GM21717 (cell line): ENCODE measurements at regions not wholly inside any gene's neighbourhood (a gene's known extent, or its start where the extent isn't known, plus 50 kb on each side); places are given as distances from the start of the nearest gene placed in this dataset.
"Not testable (repeated sequence)": the region's sequence is repeated elsewhere in the genome, so short reads cannot be mapped to it uniquely, and the experiment has no call there.

Experiments
- ATAC-seq: cut with Tn5 transposase; IDR thresholded peaks from one replicate; pipeline ENCODE4 v1.9.1; 2021; ENCODE audit warnings: mild to moderate bottlenecking, moderate library complexity; ENCODE audit not compliant: unreplicated experiment

DNA sequence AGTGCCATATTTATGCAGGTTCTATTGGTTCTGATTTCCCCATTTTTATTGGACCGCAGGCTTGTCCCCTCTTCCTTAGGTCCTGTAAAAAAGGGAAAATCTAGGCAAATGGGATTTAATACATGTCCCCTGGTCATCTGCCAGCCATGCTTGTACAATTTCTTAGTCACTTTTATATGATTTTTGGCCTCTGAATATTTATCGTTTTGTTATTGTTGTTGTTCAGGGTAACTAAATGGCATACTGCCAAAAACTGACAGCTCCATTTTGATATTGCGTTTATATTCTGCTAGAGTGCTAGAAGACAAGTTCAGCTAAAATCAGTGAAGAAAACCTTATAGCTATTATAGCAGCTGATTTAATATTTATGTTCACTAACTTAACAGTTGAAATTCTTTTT, 770.2 kb upstream of the FAM174A start:
- ATAC-seq = no peak

DNA sequence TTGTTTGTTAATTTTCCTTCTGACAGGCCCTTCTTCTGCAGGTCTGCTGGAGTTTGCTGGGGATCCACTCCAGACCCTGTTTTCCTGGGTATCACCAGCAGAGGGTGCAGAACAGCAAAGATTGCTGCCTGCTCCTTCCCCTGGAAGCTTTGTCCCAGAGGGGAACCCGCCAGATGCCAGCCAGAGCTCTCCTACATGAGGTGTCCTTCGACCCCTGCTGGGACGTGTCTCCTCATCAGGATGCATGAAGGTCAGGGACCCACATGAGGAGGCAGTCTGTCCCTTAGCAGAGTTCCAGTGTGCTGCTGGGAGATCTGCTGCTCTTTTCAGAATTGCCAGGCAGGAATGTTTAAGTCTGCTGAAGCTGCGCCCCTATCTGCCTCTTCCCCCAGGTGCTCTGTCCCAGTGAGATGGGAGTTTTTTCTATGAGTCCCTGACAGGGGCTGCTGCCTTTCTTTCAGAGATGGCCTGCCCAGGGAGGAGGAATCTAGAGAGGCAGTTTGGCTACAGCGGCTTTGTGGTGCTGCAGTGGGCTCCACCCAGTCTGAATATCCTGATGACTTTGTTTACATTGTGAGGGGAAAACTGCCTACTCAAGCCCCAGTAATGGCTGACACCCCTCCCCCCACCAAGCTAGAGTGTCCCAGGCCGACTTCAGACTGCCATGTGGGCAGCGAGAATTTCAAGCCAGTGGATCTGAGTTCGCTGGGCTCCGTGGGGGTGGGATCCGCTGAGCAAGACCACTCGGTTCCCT, 772.0 kb upstream of the FAM174A start:
- ATAC-seq = no peak

DNA sequence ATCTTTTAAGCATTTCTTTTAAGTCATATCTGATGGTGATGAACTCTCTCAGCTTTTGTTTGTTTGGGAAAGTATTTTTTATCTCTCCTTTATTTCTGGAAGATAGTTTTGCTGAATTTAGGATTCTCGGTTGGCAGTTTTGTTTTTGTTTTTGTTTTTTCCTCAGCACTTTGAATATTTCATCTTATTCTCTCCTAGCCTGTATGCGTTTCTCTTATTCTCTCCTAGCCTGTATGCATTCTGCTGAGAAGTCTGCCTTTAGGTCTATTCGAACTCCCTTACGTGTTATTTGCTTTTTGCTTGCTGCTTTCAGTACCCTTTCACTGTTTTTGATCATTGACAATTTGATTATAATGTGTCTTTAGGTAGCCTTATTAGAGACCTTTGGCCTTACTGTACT, 787.8 kb upstream of the FAM174A start:
- no peak for ATAC-seq

DNA sequence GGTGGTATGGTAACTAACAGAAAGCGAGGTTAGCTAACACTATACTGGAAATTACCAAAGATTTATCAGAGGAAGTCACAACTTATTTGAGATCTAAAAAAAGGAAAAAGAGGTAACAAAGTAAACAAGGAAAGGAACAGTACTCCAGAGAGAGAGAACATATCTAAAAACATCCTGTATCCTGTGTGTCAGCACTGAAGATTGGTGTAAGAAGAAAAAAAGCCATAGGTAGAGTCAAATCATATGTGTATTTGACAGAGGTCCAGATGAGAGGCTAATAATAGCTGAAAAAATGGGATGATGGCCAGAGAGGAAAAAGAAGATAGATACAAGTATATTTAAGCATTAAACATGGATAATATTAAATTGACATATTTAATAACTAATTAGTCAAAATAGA, 802.0 kb upstream of the FAM174A start:
- not testable (repeated sequence) for ATAC-seq

DNA sequence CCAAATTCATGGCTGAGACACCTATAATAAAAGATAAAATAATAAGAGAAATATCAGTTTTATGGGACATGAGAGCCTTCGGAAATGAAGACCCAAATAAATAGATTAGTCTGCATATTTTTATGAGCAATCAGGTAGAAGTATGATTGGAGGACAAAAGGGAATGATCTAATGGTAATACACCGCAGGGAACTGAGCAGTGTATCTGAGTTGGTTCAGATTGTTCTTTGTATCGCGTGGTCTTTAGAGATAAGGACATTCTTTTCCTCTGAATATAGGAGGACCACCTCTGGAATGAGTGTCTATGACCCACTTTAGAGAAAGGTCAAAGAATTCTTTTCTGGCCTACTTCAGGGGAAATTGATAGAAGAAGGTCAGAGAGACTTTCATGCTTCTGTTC, 801.8 kb upstream of the CHD1 start:
- ATAC-seq = not testable (repeated sequence)

DNA sequence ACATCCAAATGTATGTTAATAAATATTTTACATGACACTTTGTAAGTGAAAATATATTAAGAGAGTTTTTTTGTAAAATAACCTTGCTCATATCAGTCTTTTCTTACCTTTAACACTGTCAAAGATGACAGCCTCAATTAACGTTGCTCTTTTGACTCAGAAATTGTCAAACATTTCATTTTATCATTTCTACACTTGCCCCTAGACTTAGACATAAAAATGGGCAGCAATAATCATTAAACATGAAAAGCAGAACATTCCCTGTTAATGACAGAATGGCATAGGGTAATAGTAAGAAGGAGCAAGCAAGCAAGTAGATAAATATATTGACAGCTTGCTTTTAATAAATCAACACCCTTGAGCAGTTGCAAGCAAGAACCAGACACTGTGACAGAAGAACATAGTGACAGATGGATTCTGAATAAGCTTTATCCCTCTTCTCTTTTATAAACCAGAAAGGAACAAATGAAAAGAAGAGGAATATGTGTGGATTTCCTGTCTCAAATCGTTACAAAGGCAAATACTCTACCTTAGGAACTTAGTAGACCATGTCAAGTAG, 796.0 kb upstream of the CHD1 start:
- ATAC-seq = no peak

DNA sequence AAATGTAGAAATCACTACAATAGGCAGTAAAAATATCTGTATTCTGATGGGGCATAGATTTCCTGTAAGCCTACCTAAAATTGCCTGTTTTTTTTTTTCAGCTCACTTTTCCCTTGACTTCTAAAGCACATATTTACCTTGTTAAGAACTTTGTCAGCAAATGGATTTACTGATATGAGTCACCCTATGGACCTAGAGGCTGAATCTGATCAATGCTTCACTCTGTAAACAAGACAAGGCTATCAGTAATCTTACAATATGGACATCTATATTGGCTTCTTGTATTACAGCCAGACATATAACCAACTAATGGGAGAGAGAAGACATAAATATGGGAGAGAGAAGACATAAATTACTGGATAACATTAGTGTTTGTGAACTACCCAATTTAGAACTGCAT, 792.7 kb upstream of the CHD1 start:
- no peak for ATAC-seq

DNA sequence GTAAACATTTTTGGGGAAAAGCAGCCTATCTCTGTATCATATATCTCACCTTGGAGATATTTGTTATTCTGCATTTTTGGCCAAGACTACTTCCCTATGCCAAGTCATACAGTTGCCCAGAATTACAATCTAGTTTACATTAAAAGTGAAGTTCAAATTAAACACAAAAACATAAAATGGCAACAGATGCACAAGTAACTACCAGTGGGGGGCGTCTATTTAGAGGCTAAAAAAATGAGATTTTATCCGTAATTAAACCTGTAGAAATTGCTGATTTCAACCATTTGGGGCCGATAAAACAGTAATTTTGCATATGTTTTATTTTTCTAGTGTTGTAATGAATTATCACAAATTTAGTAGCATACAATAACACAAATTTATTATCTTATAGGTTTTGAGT, 787.1 kb upstream of the CHD1 start:
- no peak for ATAC-seq

DNA sequence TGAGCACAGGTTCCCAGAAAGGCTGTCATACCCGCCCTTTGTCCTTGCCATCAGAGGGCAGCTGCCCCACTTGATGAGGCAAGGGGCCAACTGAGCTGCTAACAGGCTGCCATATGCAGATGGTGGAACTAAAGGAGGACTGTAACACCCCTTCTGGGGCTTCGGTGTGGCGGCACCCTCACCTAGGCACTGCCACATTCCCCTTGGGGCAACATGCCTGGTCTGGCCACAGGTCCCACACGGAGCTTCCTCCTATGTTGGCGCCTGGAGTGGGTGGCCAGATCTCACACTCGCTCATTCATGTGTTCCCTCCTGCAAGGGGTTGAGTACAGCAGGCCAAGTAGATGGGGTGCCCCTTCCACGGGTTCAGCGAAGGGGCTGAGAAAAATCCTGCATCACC, 777.4 kb upstream of the CHD1 start:
- no peak for ATAC-seq

DNA sequence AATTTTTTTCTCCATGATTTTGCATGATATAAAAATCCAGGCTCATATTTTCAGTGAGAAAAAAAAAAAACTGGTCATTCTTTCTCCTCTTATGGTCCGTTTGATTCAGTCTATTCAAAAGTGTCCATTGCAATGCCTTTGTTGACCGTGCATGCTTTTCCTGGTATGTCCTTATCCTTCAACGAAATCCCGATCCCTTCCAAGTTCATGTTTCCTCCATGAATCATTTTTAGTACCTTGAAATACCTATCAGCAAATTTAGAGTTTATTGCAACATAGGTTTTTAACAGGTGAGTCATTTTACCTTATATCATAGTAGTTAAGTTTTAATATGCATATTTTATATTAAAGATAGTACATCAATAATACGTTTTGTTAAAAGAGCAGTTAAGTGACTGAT, 773.8 kb upstream of the CHD1 start:
- ATAC-seq = no peak

DNA sequence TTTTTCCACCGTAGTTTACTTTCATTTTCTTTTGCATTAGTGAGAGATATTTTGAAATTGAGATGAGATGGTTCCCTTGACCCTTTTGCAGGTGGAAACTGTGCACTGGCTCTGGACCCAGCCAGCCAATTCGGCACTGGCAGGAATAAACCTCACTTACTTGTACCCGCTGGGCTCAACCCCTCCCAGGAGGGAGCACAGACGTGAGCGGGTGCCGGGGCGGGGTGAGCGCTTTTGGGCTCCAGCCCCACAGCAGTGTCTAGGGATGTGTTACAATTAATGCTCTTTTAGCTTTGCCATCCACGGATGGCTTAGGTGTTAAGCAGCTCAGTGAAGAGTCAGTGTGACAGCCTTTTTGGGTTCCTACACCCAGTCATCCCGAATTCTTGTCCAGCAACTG, 766.1 kb upstream of the CHD1 start:
- ATAC-seq = no peak

DNA sequence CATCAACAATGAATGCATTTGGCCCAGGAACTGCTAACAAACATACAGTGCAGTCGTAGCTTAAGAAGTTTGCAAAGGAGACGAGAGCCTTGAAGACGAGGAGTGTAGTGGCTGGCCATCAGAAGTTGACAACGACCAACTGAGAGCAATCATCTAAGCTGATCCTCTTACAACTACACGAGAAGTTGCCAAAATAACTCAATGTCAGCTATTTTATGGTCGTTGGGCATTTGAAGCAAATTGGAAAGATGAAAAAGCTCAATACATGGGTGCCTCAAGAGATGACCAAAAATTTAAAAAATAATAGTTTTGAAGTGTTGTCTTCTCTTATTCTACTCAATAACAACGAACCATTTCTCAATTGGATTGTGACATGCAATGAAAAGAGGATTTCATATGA, 757.7 kb upstream of the CHD1 start:
- ATAC-seq = no peak

DNA sequence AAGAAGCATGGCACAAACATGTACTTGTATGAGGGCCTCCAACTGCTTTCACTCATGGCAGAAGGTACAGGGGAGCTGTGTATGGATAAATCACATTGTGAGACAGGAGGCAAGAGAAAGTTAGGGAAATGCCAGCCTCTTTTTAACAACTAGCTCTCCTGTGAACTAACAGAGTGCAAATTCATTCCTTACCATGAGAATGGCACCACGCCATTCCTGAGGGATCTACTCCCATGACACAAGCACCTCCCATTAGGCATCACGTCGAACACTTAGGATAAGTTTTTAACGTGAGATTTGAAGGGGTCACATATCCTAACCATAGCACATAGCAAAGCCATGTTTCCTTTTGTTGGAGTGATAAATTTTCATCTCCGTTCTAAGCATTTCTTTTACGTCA, 747.2 kb upstream of the CHD1 start:
- ATAC-seq = no peak

DNA sequence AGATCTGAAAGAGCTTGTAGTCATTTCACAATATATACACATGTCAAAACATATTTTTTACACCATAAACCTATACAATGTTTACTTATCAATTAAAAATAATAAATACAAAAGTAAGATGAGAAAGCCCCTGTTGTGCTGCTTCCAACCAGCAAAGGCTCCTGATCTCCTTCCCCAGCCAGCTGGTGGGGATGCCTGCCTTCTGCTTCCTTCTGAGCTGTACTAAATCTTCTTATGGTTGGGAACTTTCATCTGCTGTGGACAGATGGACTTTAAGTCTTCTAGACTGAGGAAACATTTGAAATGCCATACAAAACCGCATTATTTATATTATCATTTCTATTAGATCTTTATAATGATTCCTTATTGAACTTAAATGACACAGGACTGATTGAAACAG, 745.3 kb upstream of the CHD1 start:
- ATAC-seq = no peak

DNA sequence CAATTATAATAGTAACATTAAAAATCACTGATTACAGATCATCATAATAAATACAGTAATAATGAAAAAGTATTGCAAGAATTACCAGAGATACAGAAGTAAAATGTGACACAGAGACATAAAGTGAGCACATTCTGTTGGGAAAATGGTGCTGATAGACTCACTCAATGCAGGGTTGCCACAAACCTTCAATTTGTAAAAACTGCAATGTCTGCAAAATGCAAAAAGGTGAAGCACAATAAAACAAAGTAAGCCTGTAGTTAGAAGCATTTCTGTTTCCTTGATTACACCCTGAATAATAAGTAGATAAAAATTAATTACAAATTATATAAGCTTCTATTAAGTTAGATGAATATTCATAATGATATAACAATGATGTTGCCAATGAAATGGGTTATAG, 736.2 kb upstream of the CHD1 start:
- no peak for ATAC-seq

DNA sequence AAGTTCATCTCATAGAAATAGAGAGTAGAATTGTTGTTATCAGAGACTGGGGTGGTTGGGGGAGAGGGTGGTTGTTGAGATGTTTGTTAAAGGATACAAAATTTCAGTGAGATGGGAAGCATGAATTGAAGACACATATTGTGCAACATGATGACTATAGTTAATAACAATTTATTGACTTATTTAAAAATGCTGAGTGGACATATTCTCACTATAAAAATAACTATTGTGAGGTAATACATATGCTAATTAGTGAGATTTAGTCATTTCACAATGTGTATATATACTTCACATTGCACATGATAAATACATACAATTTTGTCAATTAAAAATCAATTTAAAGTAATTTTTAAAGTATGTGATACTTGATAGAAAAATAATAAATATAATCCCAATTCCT, 722.5 kb upstream of the CHD1 start:
- no peak for ATAC-seq

DNA sequence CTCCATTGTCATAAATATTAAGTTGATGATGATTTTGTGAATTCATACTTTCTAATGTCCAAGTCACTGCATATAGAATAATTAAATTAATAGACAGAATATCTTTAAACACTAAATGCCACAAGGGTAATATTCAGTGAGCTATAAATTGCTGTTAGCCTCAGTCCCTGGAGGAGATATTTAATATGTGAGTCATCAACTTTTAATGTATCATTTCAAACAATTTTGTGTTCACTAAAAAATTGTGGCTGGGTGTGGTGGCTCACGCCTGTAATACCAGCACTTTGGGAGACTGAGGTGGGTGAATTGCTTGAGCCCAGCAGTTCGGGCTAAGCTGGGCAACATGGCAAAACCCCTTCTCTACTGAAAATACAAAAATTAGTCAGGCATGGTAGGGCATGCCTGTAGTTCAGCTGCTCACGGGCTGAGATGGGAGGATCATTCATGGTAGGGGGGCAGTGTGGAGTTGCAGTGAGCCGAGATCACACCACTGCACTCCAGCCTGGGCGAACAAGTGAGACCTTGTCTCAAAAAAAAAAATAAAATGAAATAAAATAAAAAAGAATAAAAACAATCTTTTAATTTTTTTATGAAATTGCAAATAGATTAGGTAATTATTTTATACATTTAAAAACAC, 717.3 kb upstream of the CHD1 start:
- ATAC-seq = no peak

DNA sequence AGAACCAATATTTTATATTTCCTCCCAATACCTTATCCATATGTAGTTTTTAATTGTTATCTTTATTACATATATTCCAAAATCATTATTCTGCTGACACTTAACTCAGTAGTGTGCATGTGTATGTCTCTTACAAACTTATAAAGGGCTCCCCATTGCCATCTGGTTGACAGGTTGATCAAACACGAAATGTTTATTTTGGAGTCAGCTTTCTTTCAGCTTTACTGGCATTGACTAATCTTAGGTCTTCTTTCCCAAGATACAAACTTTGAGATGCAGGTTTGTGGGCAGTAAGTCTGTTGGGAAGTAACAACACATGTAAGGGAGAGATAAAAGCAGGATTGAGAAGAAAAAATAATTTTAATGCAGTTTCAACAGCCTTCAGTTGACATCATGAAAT, 716.0 kb upstream of the CHD1 start:
- ATAC-seq = no peak

DNA sequence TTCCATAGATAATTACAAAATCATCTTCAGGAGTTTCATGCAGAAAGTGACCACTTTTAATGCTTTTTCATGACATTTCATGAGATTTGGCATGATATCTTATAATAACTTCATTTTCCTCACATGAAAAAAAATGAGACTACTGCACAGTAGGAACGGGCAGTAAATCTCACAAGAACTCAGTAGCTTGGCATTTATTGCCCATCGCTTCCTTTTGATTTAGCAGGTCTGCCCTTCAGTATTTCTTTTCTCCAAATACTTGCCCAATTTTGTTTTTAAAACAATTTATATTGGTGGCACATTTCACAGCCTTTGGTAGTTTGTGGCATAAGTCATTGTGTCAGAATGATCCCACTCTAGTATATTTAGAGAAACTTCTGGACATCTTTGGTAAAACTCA, 711.8 kb upstream of the CHD1 start:
- ATAC-seq = no peak

DNA sequence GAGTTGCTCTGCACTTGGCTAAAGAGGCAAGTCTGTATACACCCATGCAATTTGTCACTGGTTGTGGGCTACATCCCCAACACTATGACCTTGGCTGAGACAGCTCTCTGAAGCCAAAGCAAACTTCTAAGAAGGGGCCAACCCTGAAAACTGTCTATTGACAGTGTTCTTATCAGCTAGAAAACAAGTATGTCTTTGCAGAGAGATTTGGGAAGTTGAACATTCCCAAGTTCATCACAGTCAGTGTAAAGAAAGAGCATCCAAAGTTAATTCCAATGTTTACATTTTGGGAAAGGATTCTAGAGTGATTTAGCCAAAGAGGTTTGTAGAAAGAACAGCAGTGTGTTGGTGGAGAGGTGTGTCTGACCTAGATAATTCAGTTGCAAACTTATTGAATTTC, 711.1 kb upstream of the CHD1 start:
- ATAC-seq = no peak

DNA sequence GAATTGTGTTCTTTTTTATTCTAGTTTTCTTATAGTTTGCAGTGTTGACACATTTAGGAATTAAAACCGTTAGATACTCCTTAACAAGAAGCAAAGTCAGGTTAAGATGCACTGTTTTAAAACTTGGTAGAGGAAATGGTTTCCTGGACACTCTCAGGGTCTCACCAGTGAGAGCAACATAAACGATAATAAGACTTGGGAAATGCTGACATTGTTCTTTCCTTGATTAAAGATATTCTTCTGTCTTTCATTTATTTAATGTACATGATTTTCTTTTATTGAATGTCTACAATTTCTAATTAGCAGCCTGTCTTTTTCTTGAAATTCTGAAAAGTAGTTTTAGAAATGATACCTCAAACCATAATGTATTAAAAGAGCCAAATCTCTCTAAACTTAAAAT, 707.9 kb upstream of the CHD1 start:
- ATAC-seq = no peak

DNA sequence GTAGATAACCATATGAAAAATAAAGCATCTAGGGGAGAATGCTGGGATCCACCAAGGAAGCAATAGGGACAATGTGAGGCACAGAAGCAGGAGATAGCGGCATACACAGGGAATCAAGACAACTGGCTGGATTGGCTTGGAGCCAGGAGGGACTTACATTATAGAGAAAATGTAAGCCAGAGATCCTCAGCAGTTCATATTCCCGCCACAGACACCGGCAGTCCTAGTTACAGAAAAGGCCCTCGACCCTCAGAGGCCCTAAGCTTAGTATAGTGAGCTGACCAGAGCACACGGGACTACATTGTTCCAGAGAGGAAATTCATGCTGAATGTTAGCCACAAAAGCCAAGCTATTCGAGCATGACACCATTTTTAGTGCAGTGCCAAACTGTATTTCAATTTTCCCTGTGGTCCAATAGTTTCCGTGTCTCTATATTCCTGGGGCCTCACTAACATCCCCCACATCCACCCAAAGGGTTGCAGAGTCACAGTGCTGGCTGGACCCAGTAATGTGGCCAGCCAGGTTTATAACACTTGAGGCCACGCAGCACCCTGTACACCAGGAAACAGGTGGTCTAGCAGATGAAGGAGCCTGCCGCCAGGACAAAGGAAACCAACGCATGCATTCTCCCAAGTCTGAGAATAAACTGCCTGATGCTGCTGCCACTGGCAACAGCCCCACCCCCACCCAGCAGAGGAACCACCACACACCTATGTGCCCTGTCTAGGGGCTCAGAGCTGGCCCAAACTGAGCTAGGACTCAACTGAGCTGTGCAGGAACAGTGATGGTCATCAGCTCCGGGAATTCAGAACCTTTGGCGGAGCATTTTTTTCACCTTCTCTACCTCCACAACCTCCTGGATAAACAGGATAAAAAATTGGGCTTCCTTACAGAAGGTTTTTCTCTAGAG, 693.2 kb upstream of the CHD1 start:
- ATAC-seq = no peak
